GM18867 (cell line): ENCODE measurements at regions not wholly inside any gene's neighbourhood (a gene's known extent, or its start where the extent isn't known, plus 50 kb on each side); places are given as distances from the start of the nearest gene placed in this dataset.
"Not testable (repeated sequence)": the region's sequence is repeated elsewhere in the genome, so short reads cannot be mapped to it uniquely, and the experiment has no call there.

Experiments used
- ATAC-seq: cut with Tn5 transposase; IDR thresholded peaks from one replicate; pipeline ENCODE4 v1.9.1; 2021; ENCODE audit warnings: mild to moderate bottlenecking, moderate library complexity; ENCODE audit not compliant: unreplicated experiment

DNA sequence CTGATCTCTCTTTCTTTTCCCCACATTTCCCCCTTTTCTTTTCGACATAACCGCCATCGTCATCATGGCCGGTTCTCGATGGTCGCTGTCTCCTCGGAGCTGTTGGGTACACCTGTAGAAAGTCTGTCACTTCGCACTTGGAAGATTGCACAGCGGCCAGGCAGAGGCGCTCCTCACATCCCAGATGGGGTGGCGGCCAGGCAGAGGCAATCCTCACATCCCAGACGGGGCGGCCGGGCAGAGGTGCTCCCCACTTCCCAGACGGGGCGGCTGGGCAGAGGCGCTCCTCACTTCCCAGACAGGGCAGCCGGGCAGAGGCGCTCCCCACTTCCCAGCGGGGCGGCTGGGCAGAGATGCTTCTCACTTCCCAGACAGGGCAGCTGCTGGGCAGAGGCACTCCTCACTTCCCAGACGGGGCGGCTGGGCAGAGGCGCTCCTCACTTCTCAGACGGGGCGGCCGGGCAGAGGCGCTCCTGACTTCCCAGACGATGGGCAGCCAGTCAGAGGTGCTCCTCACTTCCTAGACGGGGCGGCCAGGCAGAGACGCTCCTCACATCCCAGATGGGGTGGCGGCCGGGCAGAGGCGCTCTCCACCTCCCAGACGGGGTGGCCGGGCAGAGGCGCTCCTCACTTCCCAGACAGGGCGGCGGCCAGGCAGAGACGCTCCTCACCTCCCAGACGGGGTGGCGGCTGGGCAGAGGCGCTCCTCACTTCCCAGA, 110.7 kb downstream of the C5orf15 start:
- ATAC-seq = not testable (repeated sequence)

GRCh38 chr5:133854554-133854953, 113.9 kb downstream of the C5orf15 start:
- ATAC-seq = no peak

DNA sequence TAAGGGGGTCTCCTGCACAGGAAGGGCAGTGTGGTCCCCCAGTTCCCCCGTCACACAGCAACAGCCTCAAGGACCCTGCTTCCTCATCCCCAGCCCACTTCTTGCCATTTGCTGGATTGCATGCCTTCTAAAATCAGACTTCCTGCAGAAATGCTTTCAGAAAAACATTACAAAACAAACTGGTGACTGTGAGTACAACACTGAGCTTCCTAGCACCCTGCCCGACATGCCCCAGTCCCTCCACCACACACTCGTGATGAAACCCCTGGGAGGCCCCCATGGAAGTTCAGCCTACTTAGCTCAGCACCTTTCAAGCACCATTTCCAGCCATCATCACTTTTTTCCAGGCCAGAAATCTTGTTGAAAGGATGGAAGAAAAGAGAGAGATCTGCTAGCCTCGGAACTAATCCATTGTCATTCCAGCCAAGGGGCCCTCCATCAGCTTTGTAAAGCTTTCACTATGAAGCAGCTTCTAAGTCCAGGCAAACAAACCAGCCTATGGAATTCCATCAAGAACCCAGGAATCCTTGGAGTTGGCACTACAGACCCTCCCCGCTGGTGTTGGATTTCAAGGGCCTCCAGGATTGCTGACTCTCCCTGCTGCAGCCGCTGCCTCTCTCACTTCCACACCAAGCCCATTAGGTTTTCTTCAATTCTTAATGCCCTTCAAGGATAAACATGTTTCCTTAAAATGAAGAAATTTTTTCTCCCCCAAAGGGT, 114.6 kb downstream of the C5orf15 start:
- no peak for ATAC-seq

- ATAC-seq = no peak
Measured at GRCh38 chr5:133851521-133851920, 116.9 kb downstream of the C5orf15 start.

DNA sequence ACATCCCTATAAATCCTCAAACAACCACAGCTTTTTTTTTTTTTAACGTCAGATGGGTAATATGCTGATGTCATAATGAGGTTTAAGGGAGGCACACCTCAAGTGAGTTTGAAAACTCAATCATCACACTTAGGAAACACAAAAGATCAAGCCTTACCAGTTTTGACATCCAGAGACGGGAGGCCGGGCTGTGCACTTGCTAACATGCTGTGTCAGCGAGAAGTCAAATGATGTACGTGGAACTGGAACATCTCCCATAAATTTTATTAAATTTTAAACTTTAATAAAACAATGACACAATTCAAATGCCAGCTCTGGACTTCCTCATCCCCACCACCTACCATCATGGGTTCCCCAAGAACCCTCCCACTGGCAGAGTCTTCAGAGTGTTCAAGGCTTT, 117.6 kb downstream of the C5orf15 start:
- no peak for ATAC-seq

- ATAC-seq = no peak
Measured at GRCh38 chr5:133849116-133849515, 119.3 kb downstream of the C5orf15 start.

DNA sequence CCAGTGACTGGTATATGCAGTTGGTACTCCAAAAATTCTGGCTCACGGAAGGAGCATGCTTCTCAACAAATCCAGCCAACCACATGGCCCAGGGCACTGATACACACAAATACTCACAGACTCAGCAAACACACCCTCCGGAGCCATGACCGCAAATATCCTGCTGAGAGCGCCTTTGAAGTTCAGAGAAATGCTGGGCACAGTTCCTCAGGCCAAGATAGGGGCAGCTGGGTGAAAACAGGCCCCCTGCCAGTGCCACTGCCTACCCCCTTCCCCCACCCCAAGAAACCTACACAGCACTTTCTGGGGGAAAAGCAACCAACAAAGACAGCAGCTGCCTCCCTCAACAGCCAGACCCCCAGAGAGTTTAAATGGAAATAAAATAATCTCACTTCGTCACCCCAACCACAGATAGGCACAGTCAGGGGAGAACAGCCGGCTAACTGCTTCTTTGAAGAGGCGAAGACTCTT, 120.0 kb downstream of the C5orf15 start:
- ATAC-seq = no peak

DNA sequence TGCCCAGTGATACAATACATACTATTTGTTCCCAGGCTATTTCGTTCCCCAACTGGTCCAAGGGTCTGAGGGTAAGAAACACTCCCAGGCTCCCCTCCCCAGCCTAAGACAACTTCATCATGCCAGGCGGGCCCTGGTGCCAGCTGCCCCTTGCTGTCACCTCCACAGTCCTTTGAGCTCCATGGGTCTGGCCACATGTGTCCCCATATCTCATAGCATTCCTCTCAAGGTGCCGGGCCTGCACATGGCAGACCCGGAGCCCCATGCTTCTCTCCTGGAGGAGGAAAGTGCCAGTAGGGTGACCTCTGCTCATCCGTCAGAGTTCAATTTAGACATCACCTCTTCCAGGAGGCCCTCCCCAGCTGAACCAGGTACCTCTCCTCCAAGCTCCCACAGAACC, 120.5 kb downstream of the C5orf15 start:
- ATAC-seq = no peak

DNA sequence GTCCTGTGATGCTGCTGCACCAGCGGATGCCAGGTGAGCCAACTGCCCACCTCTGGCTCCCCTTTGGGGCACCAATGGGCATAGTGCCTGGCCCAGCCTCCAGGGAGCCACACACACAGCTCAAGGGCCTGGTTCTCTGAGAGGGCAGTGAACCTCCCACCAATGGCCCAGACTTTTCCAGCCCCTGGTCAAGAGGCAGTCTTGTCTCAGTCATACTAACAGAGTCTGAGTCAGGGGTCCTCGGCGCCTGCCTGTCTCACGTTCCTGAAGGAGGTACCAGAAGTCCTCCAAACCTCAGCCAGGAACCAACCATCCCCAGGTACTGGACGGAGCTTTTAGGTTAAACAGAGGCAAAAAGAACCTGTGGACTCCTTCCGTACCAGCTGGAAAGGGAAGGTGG, 121.1 kb downstream of the C5orf15 start:
- ATAC-seq = no peak

GRCh38 chr5:133846478-133847226, 121.8 kb downstream of the C5orf15 start:
- ATAC-seq = no peak

DNA sequence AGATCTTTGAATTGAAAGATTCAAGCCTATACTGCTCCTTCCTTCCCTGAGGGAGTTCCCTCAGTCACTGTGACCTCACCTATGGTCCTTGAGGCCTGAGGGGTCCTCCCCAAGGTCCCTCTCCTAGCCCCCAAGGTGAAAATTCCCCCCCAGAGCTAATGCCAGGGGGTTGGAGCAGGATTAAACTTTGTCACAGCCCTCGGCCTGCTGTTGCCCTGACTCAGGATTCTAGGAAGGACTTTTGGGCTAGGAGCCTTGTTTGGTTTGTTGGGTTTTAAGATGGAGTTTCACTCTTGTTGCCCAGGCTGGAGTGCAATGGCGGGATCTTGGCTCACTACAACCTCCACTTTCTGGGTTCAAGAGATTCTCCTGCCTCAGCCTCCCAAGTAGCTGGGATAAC, 123.2 kb downstream of the C5orf15 start:
- ATAC-seq = no peak

- no peak for ATAC-seq
Measured at GRCh38 chr5:133844836-133845235, 123.6 kb downstream of the C5orf15 start.

DNA sequence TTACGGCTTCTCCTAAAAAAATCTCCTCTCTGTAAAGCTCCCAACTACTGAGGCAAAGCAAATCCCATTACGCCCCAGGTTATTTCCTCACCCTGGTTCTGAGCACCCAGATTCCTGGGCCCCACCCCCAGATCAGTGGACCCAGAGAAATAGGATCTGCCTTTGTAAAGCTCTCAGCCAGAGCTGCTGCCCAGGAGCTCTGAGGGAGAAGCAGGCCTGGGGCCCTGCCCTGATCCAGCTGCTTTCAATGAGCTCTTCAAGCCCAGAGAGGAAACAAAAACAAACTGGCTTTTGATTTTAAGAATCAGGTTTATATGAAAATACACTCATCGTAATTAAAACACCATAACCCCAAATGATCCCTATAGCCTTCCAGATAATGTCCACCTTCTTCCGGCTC, 124.5 kb downstream of the C5orf15 start:
- ATAC-seq = no peak

- ATAC-seq = no peak
Measured at GRCh38 chr5:133842846-133843611, 125.4 kb downstream of the C5orf15 start.

- no peak for ATAC-seq
Measured at GRCh38 chr5:133841831-133842750, 126.3 kb downstream of the C5orf15 start.

DNA sequence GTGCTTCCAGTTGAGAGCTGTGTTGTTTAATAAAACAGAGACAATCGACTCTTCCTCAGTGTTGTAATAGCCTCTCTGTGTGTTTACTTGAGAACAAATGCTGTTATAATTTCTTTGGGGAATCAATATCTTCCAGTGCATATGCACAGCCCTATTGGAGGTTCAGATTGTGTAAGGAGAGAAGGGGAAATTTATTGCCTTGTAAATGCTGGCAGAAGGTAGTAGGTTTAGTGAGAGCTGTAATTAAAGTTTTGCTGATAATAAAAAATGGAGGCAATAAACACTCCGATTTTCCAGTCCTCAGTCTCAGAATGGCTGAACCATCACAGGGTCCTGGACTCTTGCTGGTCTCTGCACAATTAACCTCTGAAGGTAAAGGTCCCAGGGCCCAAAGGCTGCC, 128.3 kb downstream of the C5orf15 start:
- ATAC-seq = no peak

DNA sequence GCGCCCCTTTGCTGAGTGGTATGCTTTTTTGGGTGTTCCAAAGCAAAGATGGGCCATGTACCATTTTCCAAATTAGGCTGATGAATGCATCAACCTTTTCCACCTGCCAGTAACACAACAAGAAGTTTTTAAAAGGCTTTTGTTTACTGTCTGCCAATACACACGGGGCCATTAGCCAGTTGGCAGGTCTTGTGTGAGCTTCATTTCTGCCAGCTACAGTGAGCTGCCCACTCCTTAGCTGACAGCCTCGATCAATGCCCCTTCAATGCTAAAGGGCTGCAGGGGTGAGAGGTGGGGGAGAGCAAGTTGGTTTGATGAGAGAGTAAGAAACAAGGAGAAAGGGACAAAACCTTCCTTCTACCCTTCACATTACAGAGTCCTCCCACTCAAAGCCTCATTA, 128.7 kb downstream of the C5orf15 start:
- no peak for ATAC-seq

GRCh38 chr5:133839090-133839489, 129.3 kb downstream of the C5orf15 start:
- no peak for ATAC-seq

- ATAC-seq = no peak
Measured at GRCh38 chr5:133838286-133838685, 130.1 kb downstream of the C5orf15 start.
